Chondrocyte (in vitro differentiated cells): ENCODE measurements at regions not wholly inside any gene's neighbourhood (a gene's known extent, or its start where the extent isn't known, plus 50 kb on each side); places are given as distances from the start of the nearest gene placed in this dataset.
"Not testable (repeated sequence)": the region's sequence is repeated elsewhere in the genome, so short reads cannot be mapped to it uniquely, and the experiment has no call there.

Experiments
- DNase-seq: peaks from one replicate; pipeline ENCODE4 v3.0.0; 2021; ENCODE audit warnings: mixed read lengths, low spot score
- H3K27ac Mint-ChIP-seq: one replicate; pipeline ENCODE4 v1.8.0; 2021; ENCODE audit warnings: mild to moderate bottlenecking, moderate library complexity, mixed read lengths; ENCODE audit not compliant: unreplicated experiment
- H3K27me3 Mint-ChIP-seq: 2 replicates; pipeline ENCODE4 v1.8.0; 2021; ENCODE audit warnings: low read depth, mixed read lengths
- H3K36me3 Mint-ChIP-seq: 2 replicates; pipeline ENCODE4 v1.8.0; 2021; ENCODE audit warnings: low read depth, mixed read lengths
- H3K4me1 Mint-ChIP-seq: 2 replicates; pipeline ENCODE4 v1.8.0; 2021; ENCODE audit warnings: low read depth, mild to moderate bottlenecking, mixed read lengths
- H3K4me3 Mint-ChIP-seq: one replicate; pipeline ENCODE4 v1.8.0; 2021; ENCODE audit warnings: mild to moderate bottlenecking, moderate library complexity, mixed read lengths; ENCODE audit not compliant: unreplicated experiment
- H3K9me3 Mint-ChIP-seq: 2 replicates; pipeline ENCODE4 v1.8.0; 2021; ENCODE audit warnings: low read depth, mixed read lengths
- CTCF ChIP-seq: fragments of 200-600 bp; sonication (generic); IDR thresholded peaks from 2 replicates; pipeline ENCODE4 v1.5.0; 2021; ENCODE audit warnings: antibody characterized with exemption, mild to moderate bottlenecking, moderate library complexity

GRCh38 chr3:72271923-72272322, 487.0 kb upstream of the PROK2 start:
- H3K27ac Mint-ChIP-seq = no peak overlapping the region

GRCh38 chr3:72271216-72271615, 486.3 kb upstream of the PROK2 start:
- Mint-ChIP-seq H3K9me3 (no peaks in the 10 kb centered on the region), H3K4me3 (no peak overlapping the region), H3K27me3 (no peaks in the 10 kb centered on the region), H3K36me3 (no peaks in the 10 kb centered on the region), H3K4me1 (peaks cover 68% of the 10 kb centered on the region), H3K27ac (peak overlapping the region; percentile 66)
- TF ChIP-seq CTCF = no peak
- DNase-seq = no peak

More at GRCh38 chr3:72271923-72272322, 487.0 kb upstream of the PROK2 start:
- no peaks in the 10 kb centered on the region for H3K9me3 Mint-ChIP-seq
- no peak for TF ChIP-seq CTCF
- no peak for DNase-seq
- peaks cover 68% of the 10 kb centered on the region for H3K4me1 Mint-ChIP-seq
- H3K4me3 Mint-ChIP-seq = no peak overlapping the region
- H3K36me3 Mint-ChIP-seq = no peaks in the 10 kb centered on the region
- H3K27me3 Mint-ChIP-seq = no peaks in the 10 kb centered on the region

- H3K4me1 Mint-ChIP-seq = peaks cover 68% of the 10 kb centered on the region
- no peaks in the 10 kb centered on the region for H3K9me3 Mint-ChIP-seq
- peak overlapping the region; percentile 98 for H3K27ac Mint-ChIP-seq
- no peaks in the 10 kb centered on the region for H3K36me3 Mint-ChIP-seq
- H3K4me3 Mint-ChIP-seq = no peak overlapping the region
- no peak for TF ChIP-seq CTCF
- no peak for DNase-seq
- H3K27me3 Mint-ChIP-seq = peaks cover 2% of the 10 kb centered on the region
These were observed 485.8 kb upstream of the PROK2 start for GRCh38 chr3:72270730-72271129.

GRCh38 chr3:72270072-72270681, 485.2 kb upstream of the PROK2 start:
- Mint-ChIP-seq H3K27ac (peak overlapping the region; percentile 98), H3K4me1 (peaks cover 64% of the 10 kb centered on the region), H3K9me3 (no peaks in the 10 kb centered on the region), H3K4me3 (peak overlapping the region; percentile 13), H3K27me3 (peaks cover 2% of the 10 kb centered on the region), H3K36me3 (no peaks in the 10 kb centered on the region)
- no peak for TF ChIP-seq CTCF
- DNase-seq = no peak

GRCh38 chr3:72269475-72269874, 484.5 kb upstream of the PROK2 start:
- peaks cover 2% of the 10 kb centered on the region for H3K27me3 Mint-ChIP-seq
- H3K9me3 Mint-ChIP-seq = no peaks in the 10 kb centered on the region
- peak overlapping the region; percentile 98 for H3K27ac Mint-ChIP-seq
- peaks cover 57% of the 10 kb centered on the region for H3K4me1 Mint-ChIP-seq
- no peaks in the 10 kb centered on the region for H3K36me3 Mint-ChIP-seq
- H3K4me3 Mint-ChIP-seq = no peak overlapping the region
- TF ChIP-seq CTCF = no peak
- no peak for DNase-seq

- H3K4me3 Mint-ChIP-seq, H3K9me3 Mint-ChIP-seq, H3K36me3 Mint-ChIP-seq, H3K27ac Mint-ChIP-seq, H3K27me3 Mint-ChIP-seq, DNase-seq: not testable (repeated sequence)
- peaks cover 45% of the 10 kb centered on the region for H3K4me1 Mint-ChIP-seq
These were observed 482.1 kb upstream of the PROK2 start for GRCh38 chr3:72266921-72267524.
